GM21515 (cell line): ENCODE measurements at regions not wholly inside any gene's neighbourhood (a gene's known extent, or its start where the extent isn't known, plus 50 kb on each side); places are given as distances from the start of the nearest gene placed in this dataset.
"Not testable (repeated sequence)": the region's sequence is repeated elsewhere in the genome, so short reads cannot be mapped to it uniquely, and the experiment has no call there.

Experiments used
- ATAC-seq: cut with Tn5 transposase; IDR thresholded peaks from one replicate; pipeline ENCODE4 v1.9.1; 2021; ENCODE audit not compliant: unreplicated experiment

DNA sequence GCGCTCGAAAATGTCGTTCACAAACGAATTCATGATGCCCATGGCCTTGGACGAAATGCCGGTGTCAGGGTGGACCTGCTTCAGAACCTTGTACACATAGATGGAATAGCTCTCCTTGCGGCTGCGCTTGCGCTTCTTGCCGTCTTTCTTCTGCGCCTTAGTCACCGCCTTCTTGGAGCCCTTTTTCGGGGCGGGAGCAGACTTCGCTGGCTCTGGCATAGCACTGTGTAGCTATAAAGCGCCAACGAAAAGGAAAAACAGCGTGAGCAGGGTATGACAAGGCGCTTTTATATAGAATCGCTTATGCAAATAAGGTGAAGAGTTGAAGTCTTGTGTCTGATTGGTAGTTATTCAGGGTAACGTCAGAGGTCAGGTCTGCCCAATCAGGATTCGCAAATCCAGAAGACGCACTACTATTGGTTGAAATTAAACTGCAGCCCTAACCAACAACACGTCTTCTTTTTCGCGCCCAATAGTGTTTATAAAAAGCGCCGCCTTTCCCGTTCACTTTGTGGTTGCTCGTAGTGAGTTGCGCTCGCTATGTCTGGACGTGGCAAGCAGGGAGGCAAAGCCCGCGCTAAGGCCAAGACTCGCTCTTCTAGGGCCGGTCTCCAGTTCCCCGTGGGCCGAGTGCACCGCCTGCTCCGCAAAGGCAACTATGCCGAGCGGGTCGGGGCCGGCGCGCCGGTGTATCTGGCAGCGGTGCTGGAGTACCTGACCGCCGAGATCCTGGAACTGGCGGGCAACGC is 114.8 kb upstream of the PRSS16 start:
- ATAC-seq: peak; percentile 72

DNA sequence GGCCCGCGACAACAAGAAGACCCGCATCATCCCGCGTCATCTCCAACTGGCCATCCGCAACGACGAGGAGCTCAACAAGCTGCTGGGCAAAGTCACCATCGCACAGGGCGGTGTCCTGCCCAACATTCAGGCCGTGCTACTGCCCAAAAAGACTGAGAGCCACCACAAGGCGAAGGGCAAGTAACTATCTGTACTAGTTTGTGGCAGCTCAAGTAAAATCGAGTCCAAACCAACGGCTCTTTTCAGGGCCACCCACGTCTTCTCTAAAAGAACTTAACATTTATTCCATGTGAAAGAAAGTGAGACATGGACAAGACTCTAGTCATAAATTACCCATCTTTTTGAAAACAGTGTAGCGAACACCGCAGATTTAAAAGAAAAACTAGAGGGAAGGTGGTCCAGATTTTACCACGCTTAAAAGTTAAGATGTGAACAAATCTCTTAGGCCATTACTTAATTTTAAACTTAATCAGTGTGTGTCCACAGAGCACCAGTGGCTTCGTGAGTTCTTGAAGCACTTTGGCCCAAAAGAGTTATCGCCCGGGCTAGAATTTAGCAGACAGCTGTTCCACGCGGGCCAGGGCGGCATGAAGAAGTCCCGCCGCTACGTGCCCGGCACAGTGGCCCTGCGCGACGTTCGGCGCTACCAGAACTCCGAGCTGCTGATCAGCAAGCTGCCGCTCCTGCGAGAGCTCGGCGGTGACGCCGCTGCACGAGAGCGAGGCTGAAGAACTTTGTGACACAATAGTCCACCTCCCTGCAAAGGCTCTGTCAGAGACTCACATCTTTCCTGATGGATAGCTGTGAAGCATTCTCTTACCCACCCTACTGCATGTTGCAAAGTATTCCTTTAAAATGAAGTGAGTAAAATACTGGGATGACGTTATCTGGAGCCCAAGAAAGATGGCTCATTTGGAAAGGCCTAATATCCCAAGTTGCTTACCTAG is 113.9 kb upstream of the PRSS16 start:
- ATAC-seq: no peak

DNA sequence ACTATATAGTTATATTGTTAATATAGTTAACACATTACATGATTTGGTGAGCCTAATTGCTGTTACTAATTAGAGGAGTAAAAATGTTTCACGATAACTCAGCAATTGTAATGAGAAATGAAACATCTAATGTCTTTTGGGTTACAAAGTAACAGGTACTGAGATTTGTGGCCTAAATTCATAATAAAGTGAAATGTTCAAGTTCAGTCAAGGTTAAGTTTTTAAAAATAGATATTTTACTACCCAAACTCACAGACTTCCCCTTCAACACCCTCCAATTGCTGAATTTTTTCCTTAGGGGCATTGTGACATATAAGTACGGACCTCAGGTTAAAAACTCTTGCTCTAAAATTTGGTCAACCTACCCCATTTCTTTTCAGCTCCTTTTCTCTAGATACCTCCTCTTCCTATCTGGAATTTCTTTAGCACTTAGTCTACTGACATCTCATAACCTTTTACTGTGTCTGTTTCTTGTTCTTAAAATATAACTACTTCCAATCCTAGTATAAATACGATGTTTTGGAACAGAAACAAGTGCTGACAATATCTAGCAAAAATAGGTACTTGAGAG is 112.3 kb upstream of the PRSS16 start:
- no peak for ATAC-seq

DNA sequence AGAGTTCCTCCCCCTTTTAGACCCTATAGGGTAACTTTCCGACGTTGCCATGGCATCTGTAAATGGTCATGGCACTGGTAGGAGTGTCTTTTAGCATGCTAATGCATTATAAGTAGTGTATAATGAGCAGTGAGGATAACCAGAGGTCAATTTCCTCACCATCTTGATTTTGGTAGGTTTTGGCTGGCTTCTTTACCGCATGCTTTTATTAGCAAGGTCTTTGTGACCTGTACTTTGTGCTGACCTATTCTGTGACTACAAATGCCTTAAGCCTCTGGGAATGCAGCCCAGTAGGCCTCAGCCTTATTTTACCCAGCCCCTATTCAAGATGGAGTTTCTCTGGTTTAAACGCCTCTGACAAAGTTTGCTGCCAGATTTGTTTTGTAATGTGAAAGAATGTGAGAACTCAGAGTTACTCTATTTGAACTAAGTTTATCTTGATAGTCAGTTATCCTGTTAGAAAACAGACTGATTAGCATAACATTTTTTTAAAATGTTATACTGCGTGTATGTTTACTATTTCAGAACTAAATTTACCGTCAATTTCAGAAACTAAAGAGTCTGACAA is 111.3 kb upstream of the PRSS16 start:
- no peak for ATAC-seq

DNA sequence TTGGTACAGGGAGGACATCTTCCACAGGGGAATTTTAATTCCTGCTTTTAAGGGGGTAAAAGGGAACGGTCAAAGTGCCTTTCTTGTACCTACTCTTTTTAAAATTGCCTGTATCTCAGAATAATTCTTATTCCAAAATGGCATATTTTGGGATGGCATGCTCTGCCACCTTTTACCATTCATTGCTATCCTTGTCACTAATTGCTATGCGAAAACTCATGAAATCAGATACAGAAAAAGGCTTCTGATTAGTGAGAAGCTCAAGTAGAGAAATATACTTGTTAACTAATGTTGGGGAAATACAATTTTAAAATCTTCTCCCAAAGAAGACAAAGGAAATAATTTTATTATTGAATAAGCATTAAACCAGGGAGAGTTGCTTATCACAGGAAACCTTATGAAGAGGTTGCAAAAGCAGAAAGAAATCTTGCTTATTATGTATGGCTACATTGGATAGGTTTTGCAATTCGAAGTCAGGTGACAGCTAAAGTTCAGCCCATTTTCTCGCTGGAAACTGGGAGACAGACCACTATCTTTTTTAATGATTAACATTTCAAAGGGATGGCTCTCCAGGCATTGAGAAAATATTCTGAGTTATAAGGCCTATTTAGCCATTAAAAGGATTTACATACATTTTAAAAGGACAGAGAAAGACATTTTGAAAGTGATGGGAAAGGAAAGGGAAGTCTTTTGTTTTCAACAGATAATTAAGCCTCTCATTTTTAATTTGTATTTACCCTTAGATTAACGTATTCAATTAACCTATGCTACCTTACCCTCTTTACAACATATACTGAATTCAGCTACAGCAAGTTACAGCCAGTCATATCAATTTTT is 110.3 kb upstream of the PRSS16 start:
- no peak for ATAC-seq

DNA sequence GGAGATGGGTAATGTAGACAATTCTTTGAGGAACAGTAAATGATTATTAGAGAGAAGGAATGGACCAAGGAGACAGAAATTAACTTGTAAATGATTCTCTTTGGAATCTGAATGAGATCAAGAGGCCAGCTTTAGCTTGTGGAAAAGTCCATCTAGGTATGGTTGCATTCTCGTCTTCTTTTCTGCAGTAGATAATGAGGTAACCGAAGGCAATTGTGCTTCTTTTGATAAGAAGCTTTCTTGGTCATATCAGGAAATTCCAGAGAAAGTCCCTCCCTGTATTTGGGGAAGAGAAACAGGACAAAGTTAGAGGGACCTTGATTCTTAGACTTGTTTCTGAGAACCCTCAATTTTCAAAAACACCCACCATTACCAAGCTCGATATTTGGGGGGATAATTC is 109.1 kb upstream of the PRSS16 start:
- ATAC-seq: no peak

DNA sequence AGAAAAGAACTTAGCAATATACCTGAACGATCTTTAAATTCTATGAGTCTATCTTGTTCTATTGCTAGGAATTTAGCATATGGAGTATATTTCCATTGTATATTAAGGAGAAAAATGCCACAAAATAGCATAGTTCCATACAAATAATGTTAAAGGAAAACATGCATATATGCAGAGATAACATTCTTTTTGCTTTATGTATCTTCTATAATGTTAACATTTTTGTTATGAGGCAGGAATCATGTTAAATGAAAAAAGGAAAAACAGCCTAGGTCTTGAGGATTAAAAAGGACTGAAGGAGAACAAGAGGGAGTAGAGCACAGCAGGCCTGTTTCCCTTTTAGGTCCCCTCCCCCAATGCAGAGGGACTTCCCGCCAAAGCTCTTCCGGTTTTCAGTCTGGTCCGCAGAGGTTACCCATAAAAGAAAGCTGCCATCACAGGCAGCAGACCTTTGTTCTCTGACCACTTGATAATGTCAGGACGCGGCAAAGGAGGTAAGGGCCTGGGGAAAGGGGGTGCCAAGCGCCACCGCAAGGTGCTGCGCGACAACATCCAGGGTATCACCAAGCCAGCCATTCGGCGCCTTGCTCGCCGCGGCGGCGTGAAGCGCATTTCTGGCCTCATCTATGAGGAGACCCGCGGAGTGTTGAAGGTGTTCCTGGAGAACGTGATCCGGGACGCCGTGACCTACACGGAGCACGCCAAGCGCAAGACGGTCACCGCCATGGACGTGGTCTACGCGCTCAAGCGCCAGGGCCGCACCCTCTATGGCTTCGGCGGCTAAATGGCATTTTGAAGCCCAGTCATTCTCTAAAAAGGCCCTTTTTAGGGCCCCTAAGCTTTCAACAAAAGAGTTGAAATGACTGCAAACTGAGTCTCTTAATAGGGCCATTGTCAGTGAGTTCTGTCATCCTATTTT is 108.4 kb upstream of the PRSS16 start:
- peak; percentile 57 for ATAC-seq

DNA sequence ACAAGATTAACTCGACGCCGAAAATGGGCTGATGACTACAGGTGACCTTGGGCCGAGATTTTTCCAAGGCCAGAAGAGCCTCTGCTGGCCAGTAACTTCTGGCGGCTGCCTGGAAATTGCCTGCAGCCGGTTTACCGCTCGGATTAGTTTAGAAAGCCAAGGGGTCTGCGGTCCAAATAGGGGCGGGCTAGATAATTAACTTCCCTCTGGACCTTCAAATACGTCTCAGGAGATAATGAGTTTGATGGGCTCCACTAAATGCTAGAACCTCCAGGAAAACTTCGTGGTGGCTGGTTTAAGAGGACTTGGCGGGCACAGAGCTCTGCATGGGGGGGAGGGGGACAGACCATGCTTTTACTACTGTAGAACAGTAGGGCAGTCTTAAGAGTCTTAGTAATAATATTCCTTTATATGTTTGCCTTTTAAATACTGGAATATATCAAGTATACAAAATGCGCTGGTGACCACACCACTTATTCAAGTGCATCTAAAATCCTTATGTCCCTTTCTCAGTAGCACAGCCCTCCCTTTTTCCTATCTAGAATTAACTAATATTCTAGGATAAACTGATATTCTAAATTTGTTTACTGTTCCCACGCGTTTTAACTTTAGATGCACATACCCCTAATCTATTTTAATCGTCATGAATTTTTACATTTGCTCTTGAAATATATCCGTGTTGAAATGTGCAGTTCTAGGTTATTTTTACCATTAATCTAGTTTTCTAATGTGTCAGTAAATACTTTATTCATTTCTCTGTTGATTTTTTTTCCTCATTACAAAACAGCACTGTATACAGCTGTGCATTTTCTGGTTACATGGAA is 107.5 kb upstream of the PRSS16 start:
- ATAC-seq: peak; percentile 5

DNA sequence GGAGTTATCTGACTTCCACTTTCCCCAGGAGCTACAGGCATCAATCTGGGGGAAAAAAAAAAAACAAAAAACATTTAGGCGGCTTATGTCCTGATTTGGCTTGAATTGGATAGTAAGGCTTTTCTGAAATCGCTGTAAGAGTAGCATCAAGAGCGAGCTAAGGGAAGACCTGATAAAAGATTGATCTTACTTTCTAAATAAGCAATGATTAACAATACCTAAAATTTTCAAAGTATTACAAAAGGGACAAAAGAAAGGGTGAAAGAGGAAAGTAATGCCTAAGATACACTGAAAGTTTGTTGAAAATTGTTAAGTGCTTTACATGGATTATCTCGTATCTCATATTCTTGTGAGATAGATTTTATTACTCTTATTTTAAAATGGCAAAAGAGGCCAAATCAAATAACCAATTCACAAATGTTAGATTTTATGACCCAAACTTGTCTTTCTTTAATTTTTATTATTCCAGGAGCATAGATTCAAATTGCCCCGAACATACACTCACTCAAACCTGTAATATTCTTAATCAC is 106.4 kb upstream of the PRSS16 start:
- no peak for ATAC-seq

DNA sequence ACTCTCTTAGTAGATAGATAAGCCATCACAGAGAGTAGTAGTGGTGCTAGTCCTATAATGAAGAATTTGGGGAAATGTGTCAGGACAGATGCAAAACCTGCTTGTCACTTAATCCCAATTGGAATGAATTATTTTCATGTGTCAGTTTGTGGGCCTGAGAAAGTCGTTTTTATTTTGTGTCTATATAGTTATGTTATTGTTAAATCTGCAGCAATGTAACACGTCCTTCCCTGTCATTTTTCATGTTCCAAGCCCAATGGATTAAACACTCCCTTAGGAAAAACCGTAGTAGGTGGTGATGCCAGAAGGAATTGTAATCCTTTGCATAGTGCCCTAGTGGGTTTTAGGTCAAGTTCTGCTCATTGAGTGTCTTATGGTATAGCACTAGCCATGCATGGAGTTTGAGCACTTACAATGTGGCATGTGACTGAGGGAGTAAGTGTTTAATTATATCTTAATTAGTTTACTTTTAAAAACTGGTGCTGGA is 105.9 kb upstream of the PRSS16 start:
- ATAC-seq: no peak

DNA sequence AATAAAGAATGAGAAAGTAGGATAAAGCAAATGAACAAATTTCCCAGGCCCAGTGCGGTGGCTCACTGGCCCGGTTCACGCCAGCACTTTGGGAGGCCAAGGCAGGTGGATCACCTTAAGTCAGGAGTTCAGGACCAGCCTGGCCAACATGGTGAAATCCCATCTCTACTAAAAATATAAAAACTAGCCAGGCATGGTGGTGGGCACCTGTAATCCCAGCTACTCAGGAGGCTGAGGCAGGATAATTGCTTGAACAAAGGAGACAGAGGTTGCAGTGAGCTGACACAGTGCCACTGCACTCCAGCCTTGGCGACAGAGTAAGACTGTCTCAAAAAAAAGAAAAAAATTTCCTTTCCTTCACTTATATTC is 104.5 kb upstream of the PRSS16 start:
- ATAC-seq: not testable (repeated sequence)

DNA sequence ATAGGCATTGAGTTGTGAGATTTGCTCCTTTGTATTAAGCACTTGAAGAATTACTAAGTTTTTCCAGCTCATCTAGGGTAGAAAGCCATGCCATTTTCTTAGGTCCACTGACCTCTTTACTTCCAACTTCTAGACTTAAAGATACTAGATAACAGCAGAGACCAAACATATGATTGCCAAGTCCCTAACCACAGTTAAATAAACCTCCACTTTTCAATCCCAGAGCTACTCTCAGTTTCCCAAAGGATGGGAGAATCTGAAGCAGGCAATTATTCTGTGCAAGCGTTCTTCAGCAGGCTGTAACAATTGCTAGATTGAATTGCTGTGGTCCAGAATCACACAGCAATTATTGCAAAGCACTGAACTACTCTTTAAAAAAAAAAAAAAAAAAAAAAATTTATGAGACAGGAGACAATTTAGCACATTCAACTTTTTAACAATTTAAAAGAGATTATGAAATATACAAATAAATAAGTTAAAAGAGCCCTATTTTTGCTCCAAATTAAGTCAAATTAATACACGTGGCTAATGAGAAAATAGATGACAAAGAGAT is 104.0 kb upstream of the PRSS16 start:
- ATAC-seq: no peak

DNA sequence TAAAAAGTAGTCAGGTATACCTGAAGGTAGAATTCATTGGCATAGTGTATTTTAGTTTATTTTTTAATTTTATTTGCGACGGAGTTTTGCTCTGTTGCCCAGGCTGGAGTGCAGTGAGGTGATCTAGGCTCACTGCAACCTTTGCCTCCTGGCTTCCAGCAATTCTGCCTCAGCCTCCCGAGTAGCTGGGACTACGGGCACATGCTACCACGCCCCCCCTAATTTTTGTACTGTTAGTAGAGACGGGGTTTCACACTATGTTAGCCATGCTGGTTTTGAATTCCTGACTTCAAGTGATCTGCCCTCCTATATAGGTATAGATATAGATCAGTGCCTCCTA is 102.8 kb upstream of the PRSS16 start:
- ATAC-seq: no peak

DNA sequence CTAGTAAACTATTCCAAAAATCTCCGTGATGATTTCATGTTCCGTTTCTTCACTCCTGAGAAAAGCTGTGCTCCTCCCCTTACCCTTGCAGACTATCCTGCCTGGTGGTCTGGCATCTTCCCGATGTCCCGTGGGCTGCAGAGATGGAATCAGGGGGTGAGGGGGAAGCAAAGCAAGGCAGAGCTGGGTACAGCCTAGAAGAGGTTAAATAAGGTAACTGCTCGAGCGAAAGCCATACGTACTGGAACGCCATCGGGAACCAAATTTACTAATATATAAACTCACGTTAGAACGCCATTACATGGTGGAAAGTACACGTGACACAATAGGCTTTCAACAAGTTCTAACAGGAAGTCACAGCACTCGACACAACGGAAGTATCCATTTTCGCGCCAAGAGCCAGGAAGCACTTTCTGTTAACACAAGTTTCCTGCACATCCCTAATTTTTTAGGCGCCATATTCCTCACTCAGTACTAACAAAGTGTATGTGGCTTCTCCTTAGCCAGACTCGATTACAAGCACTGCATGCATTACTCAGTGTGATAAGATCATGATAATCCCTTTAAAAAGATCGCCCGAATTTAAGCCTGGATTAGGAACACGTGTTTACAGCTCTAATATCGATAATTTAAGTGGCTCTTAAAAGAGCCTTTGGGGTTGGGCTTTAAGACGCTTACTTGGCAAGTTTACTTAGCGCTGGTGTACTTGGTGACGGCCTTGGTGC is 101.6 kb upstream of the PRSS16 start:
- no peak for ATAC-seq

DNA sequence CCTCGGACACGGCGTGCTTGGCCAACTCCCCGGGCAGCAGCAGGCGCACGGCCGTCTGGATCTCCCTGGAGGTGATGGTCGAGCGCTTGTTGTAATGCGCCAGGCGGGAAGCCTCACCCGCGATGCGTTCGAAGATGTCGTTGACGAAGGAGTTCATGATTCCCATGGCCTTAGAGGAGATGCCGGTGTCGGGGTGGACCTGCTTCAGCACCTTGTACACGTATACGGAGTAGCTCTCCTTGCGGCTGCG is 101.1 kb upstream of the PRSS16 start:
- ATAC-seq: not testable (repeated sequence)

DNA sequence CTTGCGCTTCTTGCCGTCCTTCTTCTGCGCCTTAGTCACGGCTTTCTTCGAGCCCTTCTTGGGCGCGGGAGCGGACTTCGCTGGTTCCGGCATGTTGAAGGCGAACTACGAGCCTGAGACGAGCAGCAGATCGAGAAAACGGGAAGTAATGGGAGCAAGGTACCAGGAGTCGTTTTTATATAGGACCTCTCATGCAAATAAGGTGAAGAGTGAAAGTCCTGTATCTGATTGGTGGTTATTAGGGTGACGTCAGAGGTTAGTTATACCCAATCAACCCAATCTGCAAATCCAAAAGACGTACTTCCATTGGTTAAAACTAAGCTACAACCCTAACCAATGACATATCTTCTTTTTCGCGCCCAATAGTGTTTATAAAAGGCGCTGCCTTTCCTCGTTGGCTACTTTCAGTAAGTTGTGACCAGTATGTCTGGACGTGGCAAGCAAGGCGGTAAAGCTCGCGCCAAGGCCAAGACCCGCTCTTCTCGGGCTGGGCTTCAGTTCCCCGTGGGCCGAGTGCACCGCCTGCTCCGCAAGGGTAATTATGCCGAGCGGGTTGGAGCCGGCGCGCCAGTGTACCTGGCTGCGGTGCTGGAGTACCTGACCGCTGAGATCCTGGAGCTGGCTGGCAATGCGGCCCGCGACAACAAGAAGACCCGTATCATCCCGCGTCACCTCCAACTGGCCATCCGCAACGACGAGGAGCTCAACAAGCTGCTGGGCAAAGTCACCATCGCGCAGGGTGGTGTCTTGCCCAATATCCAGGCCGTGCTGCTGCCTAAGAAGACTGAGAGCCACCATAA is 100.6 kb upstream of the PRSS16 start:
- ATAC-seq: peak; percentile 78

DNA sequence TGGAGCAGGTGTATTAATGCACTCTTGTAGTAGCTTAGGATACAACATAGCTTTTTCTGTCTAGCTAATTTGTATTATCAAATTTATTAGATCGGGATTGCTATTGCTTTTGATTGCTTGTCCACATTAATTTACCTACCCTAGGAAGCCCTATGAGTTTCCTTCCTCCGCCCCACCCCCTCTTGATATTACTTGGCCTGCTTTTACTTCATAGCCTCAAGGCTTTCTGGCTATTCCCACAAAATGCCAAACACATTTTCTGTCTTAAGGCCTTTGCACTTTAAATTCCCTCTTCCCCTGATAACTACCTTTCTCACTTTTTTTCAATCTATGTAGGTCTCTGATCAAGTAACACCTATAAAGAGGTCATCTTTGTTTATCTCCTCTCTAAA is 99.1 kb upstream of the PRSS16 start:
- ATAC-seq: no peak
